ENCODE measurements at regions not wholly inside any gene's neighbourhood (a gene's known extent, or its start where the extent isn't known, plus 50 kb on each side); places are given as distances from the start of the nearest gene placed in this dataset.
A peak's percentile ranks its signal among the peaks of the same experiment; 100 is the strongest.
"Not testable (repeated sequence)": the region's sequence is repeated elsewhere in the genome, so short reads cannot be mapped to it uniquely, and the experiment has no call there.

GRCh38 chr11:88061111-88061510 is 114.1 kb downstream of the RAB38 start:
- no peak for DNase-seq (ENCODE audit: low spot score)

GRCh38 chr11:88059326-88059725 is 115.9 kb downstream of the RAB38 start:
- DNase-seq (ENCODE audit: low spot score): no peak

GRCh38 chr11:88051396-88051795 is 123.8 kb downstream of the RAB38 start:
- DNase-seq (ENCODE audit: low spot score): no peak

- peak; percentile 59 for DNase-seq (ENCODE audit: low spot score)
Measured at GRCh38 chr11:88050247-88050646, 125.0 kb downstream of the RAB38 start.

- not testable (repeated sequence) for DNase-seq (ENCODE audit: low spot score)
Measured at GRCh38 chr11:88045288-88045687, 130.0 kb downstream of the RAB38 start.

GRCh38 chr11:88044658-88045057 is 130.6 kb downstream of the RAB38 start:
- DNase-seq (ENCODE audit: low spot score): not testable (repeated sequence)

GRCh38 chr11:88043149-88043548 is 132.1 kb downstream of the RAB38 start:
- no peak for DNase-seq (ENCODE audit: low spot score)

GRCh38 chr11:88042647-88043046 is 132.6 kb downstream of the RAB38 start:
- DNase-seq (ENCODE audit: low spot score): no peak

- no peak for DNase-seq (ENCODE audit: low spot score)
Measured at GRCh38 chr11:88042238-88042637, 133.0 kb downstream of the RAB38 start.

GRCh38 chr11:88041679-88042078 is 133.6 kb downstream of the RAB38 start:
- DNase-seq (ENCODE audit: low spot score): no peak

- DNase-seq (ENCODE audit: low spot score): no peak
Measured at GRCh38 chr11:88040148-88040496, 135.1 kb downstream of the RAB38 start.

- DNase-seq (ENCODE audit: low spot score): no peak
Measured at GRCh38 chr11:88039476-88040147, 135.6 kb downstream of the RAB38 start.

- DNase-seq (ENCODE audit: low spot score): no peak
Measured at GRCh38 chr11:88038063-88038462, 137.2 kb downstream of the RAB38 start.

GRCh38 chr11:88036701-88037100 is 138.5 kb downstream of the RAB38 start:
- no peak for DNase-seq (ENCODE audit: low spot score)

- DNase-seq (ENCODE audit: low spot score): no peak
Measured at GRCh38 chr11:88035271-88035670, 140.0 kb downstream of the RAB38 start.

GRCh38 chr11:88017666-88018065 is 157.6 kb downstream of the RAB38 start:
- DNase-seq (ENCODE audit: low spot score): no peak

- peak; percentile 53 for DNase-seq (ENCODE audit: low spot score)
Measured at GRCh38 chr11:88016392-88017170, 158.7 kb downstream of the RAB38 start.

- DNase-seq (ENCODE audit: low spot score): no peak
Measured at GRCh38 chr11:88015170-88015569, 160.1 kb downstream of the RAB38 start.

- DNase-seq (ENCODE audit: low spot score): no peak
Measured at GRCh38 chr11:88013508-88014065, 161.7 kb downstream of the RAB38 start.

- DNase-seq (ENCODE audit: low spot score): no peak
Measured at GRCh38 chr11:88012456-88012855, 162.8 kb downstream of the RAB38 start.

GRCh38 chr11:87976009-87976408 is 199.2 kb downstream of the RAB38 start:
- DNase-seq (ENCODE audit: low spot score): no peak

- DNase-seq (ENCODE audit: low spot score): no peak
Measured at GRCh38 chr11:87974797-87975196, 200.4 kb downstream of the RAB38 start.

GRCh38 chr11:87972133-87972532 is 203.1 kb downstream of the RAB38 start:
- no peak for DNase-seq (ENCODE audit: low spot score)
